ENCODE measurements at regions not wholly inside any gene's neighbourhood (a gene's known extent, or its start where the extent isn't known, plus 50 kb on each side); places are given as distances from the start of the nearest gene placed in this dataset.
"Not testable (repeated sequence)": the region's sequence is repeated elsewhere in the genome, so short reads cannot be mapped to it uniquely, and the experiment has no call there.

- DNase-seq, result no peak
These were observed 754.0 kb upstream of the ADGRL4 start for GRCh38 chr1:79760531-79760930.

DNA sequence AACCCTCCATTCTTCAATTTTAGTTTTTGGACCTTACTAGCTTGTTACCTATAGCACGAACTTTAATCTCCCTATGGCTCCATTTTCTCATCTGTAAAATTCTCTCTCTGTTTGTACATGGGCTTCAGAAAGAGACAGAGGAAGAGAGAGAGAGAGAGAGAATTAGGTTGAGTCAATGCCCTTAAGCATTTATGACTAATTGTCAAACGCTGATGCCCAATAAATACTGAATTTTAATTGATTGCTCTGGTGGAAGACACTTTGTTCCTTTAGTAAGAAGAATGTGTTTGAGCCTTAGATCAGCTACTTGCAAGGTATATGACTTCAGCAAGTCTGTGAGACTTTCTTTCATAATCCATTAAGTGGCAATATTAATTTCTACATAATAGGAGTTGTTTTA lies 743.1 kb upstream of the ADGRL4 start:
- no peak for DNase-seq

GRCh38 chr1:79745929-79746328 lies 739.4 kb upstream of the ADGRL4 start:
- no peak for DNase-seq

GRCh38 chr1:79744746-79745145 lies 738.2 kb upstream of the ADGRL4 start:
- no peak for DNase-seq

DNA sequence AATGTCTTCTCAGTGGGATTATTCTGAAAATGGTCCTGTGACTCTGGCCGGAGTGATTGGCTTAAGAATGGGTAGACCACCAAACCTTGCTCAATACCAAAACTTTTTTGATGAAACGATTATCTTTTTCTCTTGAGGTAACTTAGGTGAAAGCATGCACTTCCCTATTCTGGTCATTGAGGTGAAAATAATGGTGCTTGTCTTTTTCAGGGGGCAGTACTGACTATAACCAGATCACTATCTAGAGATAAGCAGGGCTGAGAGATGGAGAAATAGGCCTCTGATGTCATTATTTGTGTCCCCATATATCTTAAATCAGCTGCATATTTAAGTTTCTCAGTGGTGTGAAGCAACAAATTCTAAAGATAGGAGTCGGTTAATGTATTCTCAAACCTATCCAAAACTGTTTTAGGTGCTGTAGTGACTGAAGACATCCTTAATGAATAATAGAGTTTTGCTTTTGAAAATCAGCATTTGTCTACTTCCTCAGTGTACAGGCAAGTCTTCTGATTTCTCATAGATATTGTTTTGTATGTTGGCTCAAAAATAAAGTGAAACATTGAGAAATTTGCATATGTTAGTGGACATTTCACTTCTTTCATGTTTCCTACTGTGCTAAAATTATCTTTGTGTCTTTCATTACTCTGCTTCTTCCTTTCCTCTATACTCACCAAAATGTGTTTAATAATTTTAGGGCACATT lies 735.3 kb upstream of the ADGRL4 start:
- DNase-seq, result no peak

DNA sequence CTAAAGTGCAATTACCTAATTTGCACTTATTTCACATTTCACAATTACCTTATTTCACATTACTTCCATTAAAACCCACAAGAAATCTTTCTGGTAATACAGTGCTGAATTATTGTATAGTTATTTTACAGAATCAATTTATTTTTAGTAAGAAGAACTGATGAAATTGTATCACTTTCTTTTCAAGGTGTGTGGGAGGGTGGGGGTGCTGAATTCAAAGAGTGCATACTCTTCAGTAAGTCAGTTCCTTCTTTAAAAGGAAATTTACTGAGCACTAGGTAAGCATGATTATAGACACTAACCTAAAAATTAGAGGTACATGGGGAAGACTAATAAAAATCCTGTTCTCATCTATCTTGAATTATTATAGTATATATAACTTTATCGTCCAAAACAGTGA lies 731.6 kb upstream of the ADGRL4 start:
- DNase-seq, result no peak

DNA sequence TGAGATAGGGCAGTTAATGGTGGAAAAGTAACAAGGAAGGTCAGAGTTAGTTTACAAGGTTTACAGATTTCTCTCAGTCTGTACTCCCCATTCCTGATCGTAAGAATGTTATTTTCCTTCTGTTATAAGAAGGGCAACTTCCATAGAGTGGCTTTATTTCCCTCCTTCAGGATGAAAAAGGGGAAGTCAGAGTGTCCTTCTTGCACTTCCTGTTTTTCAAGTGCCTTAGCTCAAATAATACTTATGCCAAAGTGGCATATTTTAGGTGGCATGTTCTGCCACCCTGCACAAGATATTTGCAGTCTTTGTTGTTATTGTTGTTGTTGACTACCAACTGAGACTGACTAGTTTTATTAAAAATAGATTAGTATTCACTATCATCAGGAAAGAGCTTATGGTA lies 730.7 kb upstream of the ADGRL4 start:
- no peak for DNase-seq

DNA sequence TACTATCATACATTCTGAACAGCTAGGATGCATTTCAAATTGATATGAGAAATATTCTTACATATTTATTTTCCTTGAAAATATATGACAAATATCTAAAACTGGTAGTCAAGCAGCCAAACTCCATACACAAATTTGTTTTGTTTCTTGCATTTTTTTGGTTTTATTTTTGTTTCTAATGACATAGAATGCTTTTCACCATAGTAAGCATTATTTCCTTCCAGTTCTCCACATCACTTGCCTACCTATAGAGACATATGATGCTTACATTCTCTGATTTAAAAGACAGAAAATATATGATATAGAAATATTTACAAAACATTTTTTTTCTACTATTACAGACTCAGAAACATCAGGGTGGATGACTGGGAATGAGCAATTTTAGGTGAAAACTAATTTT lies 726.4 kb upstream of the ADGRL4 start:
- no peak for DNase-seq

DNA sequence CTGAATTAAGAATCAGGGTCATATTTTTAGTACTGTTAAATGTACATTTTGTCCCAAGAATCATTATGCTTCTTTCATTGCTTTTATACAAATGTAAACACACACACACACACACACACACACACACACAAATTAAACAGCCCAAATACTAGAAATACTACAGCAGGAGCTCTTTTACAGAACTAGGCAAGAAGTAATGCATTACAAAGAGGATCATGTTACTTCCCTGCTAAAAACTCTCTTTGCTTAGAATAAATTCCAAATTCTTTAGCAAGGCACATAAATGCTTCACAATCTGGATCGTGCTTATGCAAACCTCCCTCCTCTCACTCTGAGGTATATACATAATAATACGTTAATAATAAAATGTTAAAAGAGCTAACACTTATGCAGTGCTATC lies 720.4 kb upstream of the ADGRL4 start:
- DNase-seq, result no peak

- no peak for DNase-seq
These were observed 719.8 kb upstream of the ADGRL4 start for GRCh38 chr1:79726321-79726720.

DNA sequence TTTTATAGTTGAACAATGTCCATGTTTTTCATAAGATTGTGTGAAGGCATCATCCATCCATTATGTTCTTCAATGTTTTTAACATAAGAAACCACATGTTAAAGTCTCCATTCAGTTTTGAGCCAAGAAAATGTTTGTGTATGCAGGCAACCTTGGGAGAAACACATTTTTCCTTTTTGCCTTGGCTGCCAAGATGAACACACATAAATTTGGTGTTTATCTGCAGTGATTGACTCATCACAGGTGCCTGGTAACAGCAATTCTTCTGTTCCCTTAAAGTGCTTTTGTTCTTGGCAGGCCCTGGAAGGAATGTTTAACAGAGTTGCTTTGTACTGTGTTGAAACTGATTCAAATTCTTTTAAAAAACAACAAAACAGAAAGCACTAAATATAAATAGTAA lies 709.9 kb upstream of the ADGRL4 start:
- DNase-seq, result no peak

DNA sequence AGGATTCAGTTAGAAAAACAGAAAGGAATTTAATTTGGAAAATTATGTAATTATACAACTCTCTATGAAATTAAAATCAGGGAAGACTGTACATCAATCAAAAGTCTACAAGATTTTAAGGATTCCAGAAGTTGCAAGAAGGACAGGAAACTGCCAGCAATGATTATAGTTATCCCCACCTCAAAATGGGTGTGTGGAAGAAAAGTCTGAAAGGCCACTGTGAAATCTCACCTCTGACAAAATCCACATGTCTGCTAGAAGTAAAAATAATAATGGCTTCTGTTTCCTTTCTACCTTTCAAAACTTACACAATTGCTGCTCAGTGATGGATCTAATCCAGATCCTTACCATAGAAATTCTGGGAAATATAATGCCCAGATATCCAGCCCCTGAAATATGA lies 708.1 kb upstream of the ADGRL4 start:
- DNase-seq, result no peak

- DNase-seq, result no peak
These were observed 704.5 kb upstream of the ADGRL4 start for GRCh38 chr1:79711001-79711431.

GRCh38 chr1:79708646-79709265 lies 702.2 kb upstream of the ADGRL4 start:
- DNase-seq, result no peak

GRCh38 chr1:79705218-79705617 lies 698.7 kb upstream of the ADGRL4 start:
- DNase-seq, result no peak

- DNase-seq, result no peak
These were observed 697.5 kb upstream of the ADGRL4 start for GRCh38 chr1:79704067-79704466.

DNA sequence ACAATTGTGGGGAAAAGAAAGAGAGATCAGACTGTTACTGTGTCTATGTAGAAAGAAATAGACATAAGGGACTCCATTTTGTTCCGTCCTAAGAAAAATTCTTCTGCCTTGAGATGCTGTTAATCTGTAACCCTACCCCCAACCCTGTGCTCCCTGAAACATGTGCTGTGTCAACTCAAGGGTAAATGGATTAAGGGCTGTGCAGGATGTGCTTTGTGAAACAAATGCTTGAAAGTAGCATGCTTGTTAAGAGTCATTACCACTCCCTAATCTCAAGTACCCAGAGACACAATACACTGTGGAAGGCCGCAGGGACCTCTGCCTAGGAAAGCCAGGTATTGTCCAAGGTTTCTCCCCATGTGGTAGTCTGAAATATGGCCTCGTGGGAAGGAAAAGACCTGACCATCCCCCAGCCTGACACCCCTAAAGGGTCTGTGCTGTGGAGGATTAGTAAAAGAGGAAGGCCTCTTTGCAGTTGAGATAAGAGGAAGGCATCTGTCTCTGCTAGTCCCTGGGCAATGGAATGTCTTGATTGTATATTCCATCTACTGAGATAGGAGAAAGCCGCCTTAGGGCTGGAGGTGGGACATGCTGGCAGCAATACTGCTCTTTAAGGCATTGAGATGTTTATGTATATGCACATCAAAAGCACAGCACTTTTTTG lies 695.9 kb upstream of the ADGRL4 start:
- not testable (repeated sequence) for DNase-seq

- DNase-seq, result no peak
These were observed 688.6 kb upstream of the ADGRL4 start for GRCh38 chr1:79695138-79695537.

DNA sequence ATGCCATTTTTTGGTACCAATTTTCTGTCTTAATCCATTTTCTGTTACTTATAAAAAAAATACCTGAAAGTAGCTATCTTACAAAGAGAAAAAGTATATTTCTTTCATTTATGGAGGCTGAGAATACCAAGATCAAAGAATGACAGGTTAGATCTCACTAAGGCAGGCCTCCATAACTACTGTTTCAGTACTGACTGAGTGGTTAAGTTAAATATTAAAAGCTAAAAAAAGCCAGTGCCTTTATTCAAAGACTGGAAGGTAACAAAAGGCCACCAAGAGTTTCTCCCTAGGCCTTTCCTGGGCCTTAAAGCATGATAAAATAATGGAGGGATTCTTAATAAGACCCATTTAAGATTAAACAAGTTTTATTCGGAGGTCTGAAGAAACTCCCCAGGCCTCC lies 687.7 kb upstream of the ADGRL4 start:
- DNase-seq, result no peak

GRCh38 chr1:79693441-79694114 lies 687.0 kb upstream of the ADGRL4 start:
- no peak for DNase-seq

DNA sequence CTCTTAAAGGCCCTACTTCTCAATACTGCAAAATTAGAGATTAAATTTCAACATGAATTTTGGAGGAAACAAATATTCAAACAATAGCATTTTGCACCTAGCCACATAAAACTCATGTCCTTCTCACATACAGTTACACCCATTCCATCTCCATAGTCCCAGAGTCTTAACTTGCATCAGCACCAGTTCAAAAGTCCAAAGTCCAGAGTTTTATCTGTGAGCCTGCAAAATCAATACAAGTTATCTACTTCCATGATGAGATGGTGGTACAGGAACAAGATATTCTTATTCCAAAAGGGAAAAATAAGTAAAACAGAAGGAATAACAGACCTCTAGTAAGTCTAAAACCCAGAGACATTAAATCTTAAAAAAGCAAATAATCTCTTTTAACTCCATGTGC lies 686.0 kb upstream of the ADGRL4 start:
- DNase-seq, result no peak

DNA sequence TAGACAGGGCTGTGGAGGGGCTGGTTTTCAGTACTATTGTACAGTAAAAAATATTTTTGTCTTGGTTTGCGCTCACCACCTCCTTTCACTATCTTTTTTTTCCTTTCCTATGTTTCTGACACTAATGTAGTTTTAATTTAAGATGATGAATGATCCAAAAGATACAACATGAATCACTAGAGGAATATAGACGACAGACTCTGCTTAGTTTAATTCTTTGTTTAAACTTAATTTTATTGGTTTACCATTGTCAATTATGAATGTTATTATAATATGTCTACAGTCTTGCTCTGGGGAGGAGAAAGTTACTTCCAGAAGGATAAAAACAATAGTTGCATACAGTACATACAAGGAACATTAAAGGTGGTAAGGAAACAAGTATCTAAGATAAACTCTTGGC lies 682.4 kb upstream of the ADGRL4 start:
- DNase-seq, result no peak

DNA sequence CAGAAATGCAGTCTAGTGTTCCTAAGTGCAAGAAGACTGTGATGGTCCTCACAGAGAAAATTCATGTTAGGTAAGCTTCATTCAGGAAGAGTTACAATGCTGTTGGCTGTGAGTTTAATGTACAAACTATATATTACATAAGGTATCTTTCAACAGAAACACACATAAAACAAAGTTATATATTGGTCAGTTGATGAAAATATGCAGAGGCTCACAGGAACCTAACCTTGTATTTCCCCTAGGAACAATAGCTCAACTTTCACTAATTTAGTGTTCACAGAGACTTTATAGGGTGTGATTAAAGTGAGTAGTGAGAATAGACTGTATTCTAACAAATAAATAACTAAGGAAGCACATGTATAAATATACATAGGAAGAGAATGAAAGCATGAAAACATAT lies 676.9 kb upstream of the ADGRL4 start:
- DNase-seq, result no peak

DNA sequence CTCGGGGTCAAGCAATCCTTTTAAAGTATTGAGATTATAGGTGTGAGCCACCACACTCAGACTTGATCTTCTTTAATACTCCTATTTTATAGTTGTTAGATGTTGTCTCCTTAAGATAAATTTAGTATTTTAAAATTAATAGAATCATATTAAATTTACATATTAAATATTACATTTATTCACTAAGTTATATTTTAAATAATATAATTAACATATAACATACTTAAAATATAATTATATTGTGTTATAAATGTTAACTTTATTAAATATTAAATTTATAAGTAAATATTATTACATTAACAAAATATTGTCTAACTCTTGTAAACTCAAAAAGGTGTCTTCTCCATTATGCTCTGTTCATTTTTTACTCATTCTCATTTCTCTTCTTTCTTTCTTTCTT lies 675.9 kb upstream of the ADGRL4 start:
- DNase-seq, result no peak
